Neural cell (in vitro differentiated cells): ENCODE measurements at regions not wholly inside any gene's neighbourhood (a gene's known extent, or its start where the extent isn't known, plus 50 kb on each side); places are given as distances from the start of the nearest gene placed in this dataset.

ENCODE experiments used
- H2AFZ ChIP-seq: fragments of 200-600, 300-800 bp; sonication (generic), shearing (Covaris generic); 2 replicates; pipeline ENCODE4 v1.6.0; 2014; ENCODE audit warnings: low read depth, mild to moderate bottlenecking, antibody characterized with exemption, low read length, moderate library complexity
- H3F3A ChIP-seq: fragments of 200-600 bp; shearing (Covaris generic); 2 replicates; pipeline ENCODE4 v1.6.1; 2016; ENCODE audit warnings: mild to moderate bottlenecking, moderate library complexity, mixed read lengths, antibody characterized with exemption, low read length; ENCODE audit not compliant: insufficient read depth, poor library complexity, severe bottlenecking
- H3K27ac ChIP-seq: fragments of 200-600, 300-800 bp; sonication (generic), shearing (Covaris generic); 2 replicates; pipeline ENCODE4 v1.5.1; 2014; ENCODE audit warnings: mild to moderate bottlenecking, low read length, moderate library complexity
- H3K27me3 ChIP-seq: fragments of 300-800, 200-600 bp; sonication (generic), shearing (Covaris generic); 2 replicates; pipeline ENCODE4 v1.6.0; 2014; ENCODE audit warnings: mild to moderate bottlenecking, low read depth, low read length, moderate library complexity; ENCODE audit not compliant: insufficient read depth
- H3K36me3 ChIP-seq: fragments of 300-800, 200-600 bp; sonication (generic), shearing (Covaris generic); 2 replicates; pipeline ENCODE4 v1.5.1; 2014; ENCODE audit warnings: mild to moderate bottlenecking, antibody characterized with exemption, low read length, moderate library complexity; ENCODE audit not compliant: insufficient read depth
- H3K4me2 ChIP-seq: fragments of 300-800, 200-600 bp; sonication (generic), shearing (Covaris generic); 2 replicates; pipeline ENCODE4 v1.6.0; 2014; ENCODE audit warnings: mild to moderate bottlenecking, low read length
- H3K4me3 ChIP-seq: fragments of 300-800, 200-600 bp; sonication (generic), shearing (Covaris generic); 2 replicates; pipeline ENCODE4 v1.5.1; 2014; ENCODE audit warnings: mild to moderate bottlenecking, low read length, moderate library complexity
- H3K79me2 ChIP-seq: fragments of 200-600 bp; shearing (Covaris generic); replicated peaks from 2 replicates; pipeline ENCODE4 v1.6.0; 2014; ENCODE audit warnings: mild to moderate bottlenecking, low read length, moderate library complexity; ENCODE audit not compliant: insufficient read depth
- H3K9ac ChIP-seq: fragments of 300-800, 200-600 bp; sonication (generic), shearing (Covaris generic); 2 replicates; pipeline ENCODE4 v1.6.1; 2016; ENCODE audit warnings: mild to moderate bottlenecking, low read length, mixed read lengths
- H3K9me2 ChIP-seq: fragments of 200-600 bp; shearing (Covaris generic); 2 replicates; pipeline ENCODE4 v1.6.1; 2016; ENCODE audit warnings: mild to moderate bottlenecking, low read length, mixed read lengths; ENCODE audit not compliant: insufficient read depth
- H3K9me3 ChIP-seq: fragments of 200-600, 300-800 bp; sonication (generic), shearing (Covaris generic); 2 replicates; pipeline ENCODE4 v1.6.1; 2016; ENCODE audit warnings: mild to moderate bottlenecking, mixed run types, low read length, moderate library complexity, mixed read lengths
- H4K20me1 ChIP-seq: fragments of 200-600 bp; shearing (Covaris generic); 2 replicates; pipeline ENCODE4 v1.6.1; 2016; ENCODE audit warnings: mild to moderate bottlenecking, mixed run types; ENCODE audit not compliant: insufficient read depth
- CTCF ChIP-seq: fragments of 450-650 bp; IDR thresholded peaks from 2 replicates; pipeline ENCODE4 v1.5.1; 2014; ENCODE audit warnings: antibody characterized with exemption, mild to moderate bottlenecking, moderate library complexity; ENCODE audit not compliant: poor library complexity, severe bottlenecking
- EP300 ChIP-seq: fragments of 450-650 bp; conservative IDR thresholded peaks from 2 replicates; pipeline ENCODE4 v1.6.1; 2014; ENCODE audit warnings: antibody characterized with exemption, mild to moderate bottlenecking, moderate library complexity; ENCODE audit not compliant: poor library complexity, severe bottlenecking
- EZH2 ChIP-seq: fragments of 200-600, 300-800 bp; shearing (Covaris generic), sonication (generic); IDR thresholded peaks from 2 replicates; pipeline ENCODE4 v1.6.1; 2014; ENCODE audit warnings: antibody characterized with exemption, low read length, borderline replicate concordance, mild to moderate bottlenecking; ENCODE audit not compliant: insufficient read depth, poor library complexity, severe bottlenecking
- MXI1 ChIP-seq: fragments of 450-650 bp; conservative IDR thresholded peaks from 2 replicates; pipeline ENCODE4 v1.6.1; 2014; ENCODE audit warnings: antibody characterized with exemption, mild to moderate bottlenecking; ENCODE audit not compliant: poor library complexity, severe bottlenecking
- RAD21 ChIP-seq: fragments of 450-650 bp; conservative IDR thresholded peaks from 2 replicates; pipeline ENCODE4 v1.6.1; 2014; ENCODE audit warnings: antibody characterized with exemption, mild to moderate bottlenecking, moderate library complexity
- REST ChIP-seq: IDR thresholded peaks from 2 replicates; pipeline ENCODE4 v1.6.1; 2012; ENCODE audit warnings: borderline replicate concordance
- SMC3 ChIP-seq: fragments of 450-650 bp; conservative IDR thresholded peaks from 2 replicates; pipeline ENCODE4 v1.6.1; 2014; ENCODE audit warnings: antibody characterized with exemption, mild to moderate bottlenecking, moderate library complexity; ENCODE audit not compliant: poor library complexity
- TAF1 ChIP-seq: IDR thresholded peaks from 2 replicates; pipeline ENCODE4 v1.6.1; 2012; ENCODE audit warnings: low read depth

- Histone ChIP-seq H3K9me3 (no peaks in the 10 kb centered on the region), H3F3A (no peaks in the 10 kb centered on the region), H4K20me1 (no peaks in the 10 kb centered on the region), H3K79me2 (no peaks in the 10 kb centered on the region), H2AFZ (no peak overlapping the region), H3K27me3 (peaks cover 13% of the 10 kb centered on the region), H3K9ac (no peak overlapping the region), H3K36me3 (no peaks in the 10 kb centered on the region), H3K27ac (no peak overlapping the region), H3K4me3 (peak overlapping the region; percentile 46), H3K9me2 (no peaks in the 10 kb centered on the region), H3K4me2 (no peak overlapping the region)
- TF ChIP-seq RAD21 (peak; percentile 99), MXI1 (no peak), EZH2 (no peak), CTCF (peak; percentile 97), SMC3 (peak; percentile 99), REST (no peak), TAF1 (no peak), EP300 (no peak)
Observed at GRCh38 chr5:174419540-174420132, 304.7 kb upstream of the MSX2 start.

GRCh38 chr5:174420651-174421407 lies 303.6 kb upstream of the MSX2 start:
- H3K79me2 ChIP-seq, result no peaks in the 10 kb centered on the region
- no peaks in the 10 kb centered on the region for H3K36me3 ChIP-seq
- no peak overlapping the region for H2AFZ ChIP-seq
- H3K9ac ChIP-seq, result no peak overlapping the region
- H3K4me3 ChIP-seq, result no peak overlapping the region
- no peaks in the 10 kb centered on the region for H3K9me3 ChIP-seq
- TF ChIP-seq SMC3 (no peak), EZH2 (no peak), TAF1 (no peak)
- H3K27me3 ChIP-seq, result peaks cover 13% of the 10 kb centered on the region
- no peak overlapping the region for H3K27ac ChIP-seq
- H3F3A ChIP-seq, result no peaks in the 10 kb centered on the region
- H3K4me2 ChIP-seq, result no peak overlapping the region
- no peaks in the 10 kb centered on the region for H4K20me1 ChIP-seq
- no peaks in the 10 kb centered on the region for H3K9me2 ChIP-seq
